ENCODE measurements at regions not wholly inside any gene's neighbourhood (a gene's known extent, or its start where the extent isn't known, plus 50 kb on each side); places are given as distances from the start of the nearest gene placed in this dataset.
"Not testable (repeated sequence)": the region's sequence is repeated elsewhere in the genome, so short reads cannot be mapped to it uniquely, and the experiment has no call there.

DNA sequence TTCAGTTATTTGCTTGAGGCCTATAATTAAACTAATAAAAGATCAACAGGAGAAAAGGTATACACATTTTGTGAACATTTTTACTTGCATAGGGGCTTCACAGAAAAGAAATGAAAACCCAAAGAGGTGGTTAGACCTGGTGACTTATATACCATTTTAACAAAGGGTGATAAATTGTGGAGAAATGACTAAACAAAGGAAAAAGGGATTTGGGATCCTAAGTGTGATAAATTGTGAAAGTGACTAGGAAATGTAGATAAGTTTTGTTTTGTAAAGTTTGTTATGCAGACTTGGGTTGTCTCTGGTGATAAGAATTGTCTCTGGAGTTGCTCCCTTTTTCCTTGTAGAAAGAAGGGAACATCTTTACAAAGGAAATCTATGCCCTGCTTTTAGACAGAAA lies 86.1 kb upstream of the ZNF608 start:
- TF ChIP-seq, protein P1, sequence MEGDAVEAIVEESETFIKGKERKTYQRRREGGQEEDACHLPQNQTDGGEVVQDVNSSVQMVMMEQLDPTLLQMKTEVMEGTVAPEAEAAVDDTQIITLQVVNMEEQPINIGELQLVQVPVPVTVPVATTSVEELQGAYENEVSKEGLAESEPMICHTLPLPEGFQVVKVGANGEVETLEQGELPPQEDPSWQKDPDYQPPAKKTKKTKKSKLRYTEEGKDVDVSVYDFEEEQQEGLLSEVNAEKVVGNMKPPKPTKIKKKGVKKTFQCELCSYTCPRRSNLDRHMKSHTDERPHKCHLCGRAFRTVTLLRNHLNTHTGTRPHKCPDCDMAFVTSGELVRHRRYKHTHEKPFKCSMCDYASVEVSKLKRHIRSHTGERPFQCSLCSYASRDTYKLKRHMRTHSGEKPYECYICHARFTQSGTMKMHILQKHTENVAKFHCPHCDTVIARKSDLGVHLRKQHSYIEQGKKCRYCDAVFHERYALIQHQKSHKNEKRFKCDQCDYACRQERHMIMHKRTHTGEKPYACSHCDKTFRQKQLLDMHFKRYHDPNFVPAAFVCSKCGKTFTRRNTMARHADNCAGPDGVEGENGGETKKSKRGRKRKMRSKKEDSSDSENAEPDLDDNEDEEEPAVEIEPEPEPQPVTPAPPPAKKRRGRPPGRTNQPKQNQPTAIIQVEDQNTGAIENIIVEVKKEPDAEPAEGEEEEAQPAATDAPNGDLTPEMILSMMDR (IDR thresholded peaks at IDR 0.05): no peak
- H3K4me3 ChIP-seq (ENCODE audit: low read length): no peak overlapping the region
- no peak overlapping the region for H3K27ac ChIP-seq (ENCODE audit: low read length)
- Mint-ChIP-seq H3K9me3 (peaks cover 2 to 6% of the 10 kb centered on the region in 2 donors), H3K27ac (no peak overlapping the region), H3K4me1 (no peaks in the 10 kb centered on the region), H3K4me3 (no peak overlapping the region), H3K36me3 (no peaks in the 10 kb centered on the region), H3K27me3 (ENCODE audit: low read depth in 2 of 2) (peaks cover 0 to 7% of the 10 kb centered on the region in 2 donors)
- intact Hi-C loops (cut with micrococcal nuclease): no loop called here
- DNase-seq (no peak), ATAC-seq (no peak)
- H3K36me3 ChIP-seq (ENCODE audit: control insufficient read depth, insufficient read depth, low read length): no peaks in the 10 kb centered on the region
- no peaks in the 10 kb centered on the region for H3K4me1 ChIP-seq (ENCODE audit: control insufficient read depth, insufficient read depth, low read length)
- H3K9me3 ChIP-seq (ENCODE audit: control insufficient read depth, insufficient read depth, low read length): no peaks in the 10 kb centered on the region
- H3K27me3 ChIP-seq (ENCODE audit: control insufficient read depth, insufficient read depth, low read length): no peaks in the 10 kb centered on the region

DNA sequence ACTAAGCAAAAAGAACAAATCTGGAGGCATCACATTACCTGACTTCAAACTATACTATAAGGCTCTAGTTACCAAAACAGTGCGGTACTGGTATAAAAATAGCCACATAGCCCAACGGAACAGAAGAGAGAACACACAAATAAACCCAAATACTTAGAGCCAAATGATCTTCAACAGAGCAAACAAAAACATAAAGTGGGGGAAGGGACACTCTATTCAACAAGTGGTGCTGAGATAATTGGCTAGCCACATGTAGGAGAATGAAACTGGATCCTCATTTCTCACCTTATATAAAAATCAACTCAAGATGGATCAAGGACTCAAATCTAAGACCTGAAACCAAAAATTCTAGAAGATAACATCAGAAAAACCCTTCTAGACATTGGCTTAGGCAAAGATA lies 89.9 kb upstream of the ZNF608 start:
- DNase-seq; H3K36me3 ChIP-seq (ENCODE audit: control insufficient read depth, insufficient read depth, low read length); ATAC-seq; H3K9me3 ChIP-seq (ENCODE audit: control insufficient read depth, insufficient read depth, low read length); H3K27ac ChIP-seq (ENCODE audit: low read length); H3K27ac Mint-ChIP-seq; H3K4me1 ChIP-seq (ENCODE audit: control insufficient read depth, insufficient read depth, low read length); H3K4me3 Mint-ChIP-seq; H3K4me1 Mint-ChIP-seq; H3K36me3 Mint-ChIP-seq; H3K9me3 Mint-ChIP-seq; H3K27me3 ChIP-seq (ENCODE audit: control insufficient read depth, insufficient read depth, low read length); H3K4me3 ChIP-seq (ENCODE audit: low read length); H3K27me3 Mint-ChIP-seq (ENCODE audit: low read depth in 2 of 2); intact Hi-C loops (cut with micrococcal nuclease): not testable (repeated sequence)
- WGBS (ENCODE audit: insufficient coverage): 100% methylated on average over 1 of the region's 2 CpGs

DNA sequence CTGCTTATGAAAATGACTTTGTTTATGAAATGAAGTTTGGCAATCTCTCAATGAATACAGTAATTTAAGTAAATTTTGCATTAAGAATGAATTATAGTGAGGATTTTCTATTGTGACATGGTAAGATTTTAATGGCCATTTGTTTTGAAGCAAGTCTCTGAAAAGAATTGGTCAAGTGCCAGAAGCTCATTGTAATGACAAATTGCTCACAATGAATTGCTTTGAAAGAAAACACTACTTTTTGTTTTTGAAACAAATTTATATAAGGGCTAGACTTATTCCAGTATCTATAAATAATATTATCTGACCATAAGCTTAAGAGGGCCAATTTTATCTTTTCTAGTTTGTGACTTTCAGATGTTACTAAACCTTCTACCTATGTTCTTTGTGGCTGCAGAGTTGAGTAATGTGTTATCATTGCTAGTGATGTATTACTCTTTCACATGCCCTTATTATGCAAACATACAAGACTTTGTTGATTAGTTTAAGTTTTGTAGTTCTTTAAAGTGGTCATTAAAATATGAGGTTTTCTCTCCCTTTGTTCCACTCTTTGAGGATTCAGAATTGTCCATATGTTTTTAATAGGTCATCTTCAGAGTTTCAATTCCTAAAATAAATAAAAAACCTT lies 93.0 kb upstream of the ZNF608 start:
- peaks cover 7 to 9% of the 10 kb centered on the region in 2 donors for H3K27me3 Mint-ChIP-seq (ENCODE audit: low read depth in 2 of 2)
- H3K27ac ChIP-seq (ENCODE audit: low read length): no peak overlapping the region
- peaks cover 3% of the 10 kb centered on the region for H3K4me1 ChIP-seq (ENCODE audit: control insufficient read depth, insufficient read depth, low read length)
- ATAC-seq (no peak), DNase-seq (no peak)
- no peak overlapping the region for H3K27ac Mint-ChIP-seq
- no peaks in the 10 kb centered on the region for H3K36me3 Mint-ChIP-seq
- no peak overlapping the region for H3K4me3 Mint-ChIP-seq
- peaks cover 0 to under 1% of the 10 kb centered on the region in 2 donors for H3K9me3 Mint-ChIP-seq
- no peaks in the 10 kb centered on the region for H3K9me3 ChIP-seq (ENCODE audit: control insufficient read depth, insufficient read depth, low read length)
- no peaks in the 10 kb centered on the region for H3K27me3 ChIP-seq (ENCODE audit: control insufficient read depth, insufficient read depth, low read length)
- H3K4me3 ChIP-seq (ENCODE audit: low read length): no peak overlapping the region
- intact Hi-C loops (cut with micrococcal nuclease): no loop called here
- no peaks in the 10 kb centered on the region for H3K36me3 ChIP-seq (ENCODE audit: control insufficient read depth, insufficient read depth, low read length)
- TF ChIP-seq, protein P1 (IDR thresholded peaks at IDR 0.05): no peak
- H3K4me1 Mint-ChIP-seq: peaks cover 13 to 15% of the 10 kb centered on the region in 2 donors

DNA sequence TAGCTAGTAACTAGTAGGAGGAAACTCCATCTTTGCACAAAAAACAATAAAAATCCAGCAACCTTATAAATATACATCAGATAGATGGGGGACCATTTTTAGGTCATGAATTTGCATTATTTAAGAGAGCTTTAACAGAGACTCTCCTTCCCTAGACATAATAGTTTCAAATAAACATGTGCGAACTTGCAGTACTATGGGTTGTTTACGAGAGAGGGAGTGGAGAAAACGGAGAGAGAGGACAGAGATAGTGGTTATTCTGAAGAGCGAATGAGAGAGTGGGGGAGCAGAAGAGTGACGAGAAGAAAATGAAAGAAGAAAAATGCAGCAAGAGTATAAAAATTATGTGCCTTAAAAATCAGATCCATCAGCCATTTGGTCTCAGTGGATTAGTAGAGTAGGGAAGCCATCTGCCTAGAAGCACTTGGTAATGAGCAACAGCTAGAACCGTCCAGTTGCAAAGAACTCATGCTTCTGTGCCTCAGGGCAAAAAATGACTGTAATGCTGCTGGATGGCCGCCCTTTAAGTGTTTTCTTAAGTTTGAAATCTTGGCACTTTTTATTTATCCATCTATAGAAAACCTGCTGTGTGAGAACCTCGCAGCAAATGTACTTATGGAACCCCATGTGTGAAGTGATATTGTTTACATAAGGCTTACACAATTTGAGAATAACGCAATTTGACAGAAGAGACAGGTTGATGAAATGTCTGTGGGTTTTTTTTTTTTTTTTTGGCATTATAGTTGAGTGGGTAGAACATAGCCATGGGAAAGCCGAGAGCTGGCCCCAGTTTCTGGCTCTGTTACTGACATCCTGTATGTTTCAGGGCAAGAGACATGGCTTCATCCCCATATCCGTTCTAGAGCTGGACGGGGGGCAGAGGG lies 95.6 kb upstream of the ZNF608 start:
- Histone ChIP-seq H3K4me3 (ENCODE audit: low read length) (no peak overlapping the region), H3K4me1 (ENCODE audit: control insufficient read depth, insufficient read depth, low read length) (peaks cover 3% of the 10 kb centered on the region), H3K27me3 (ENCODE audit: control insufficient read depth, insufficient read depth, low read length) (no peaks in the 10 kb centered on the region), H3K36me3 (ENCODE audit: control insufficient read depth, insufficient read depth, low read length) (no peaks in the 10 kb centered on the region), H3K9me3 (ENCODE audit: control insufficient read depth, insufficient read depth, low read length) (no peaks in the 10 kb centered on the region), H3K27ac (ENCODE audit: low read length) (no peak overlapping the region)
- TF ChIP-seq, protein P1 (IDR thresholded peaks at IDR 0.05): no peak
- DNase-seq: no peak
- no peak for ATAC-seq
- WGBS (ENCODE audit: insufficient coverage): 84% methylated on average over 12 of the region's 12 CpGs
- H3K27me3 Mint-ChIP-seq (ENCODE audit: low read depth in 2 of 2): peaks cover 7 to 9% of the 10 kb centered on the region in 2 donors
- no peak overlapping the region for H3K4me3 Mint-ChIP-seq
- no peak overlapping the region for H3K27ac Mint-ChIP-seq
- H3K4me1 Mint-ChIP-seq: peaks cover 13 to 15% of the 10 kb centered on the region in 2 donors
- no peaks in the 10 kb centered on the region for H3K9me3 Mint-ChIP-seq
- intact Hi-C loops (cut with micrococcal nuclease): no loop called here
- no peaks in the 10 kb centered on the region for H3K36me3 Mint-ChIP-seq

Measured in natural killer cell (primary cell).